ENCODE measurements at regions not wholly inside any gene's neighbourhood (a gene's known extent, or its start where the extent isn't known, plus 50 kb on each side); places are given as distances from the start of the nearest gene placed in this dataset.
"Not testable (repeated sequence)": the region's sequence is repeated elsewhere in the genome, so short reads cannot be mapped to it uniquely, and the experiment has no call there.

- H3K27ac ChIP-seq: no peak overlapping the region
- no peaks in the 10 kb centered on the region for H3K36me3 ChIP-seq (ENCODE audit: insufficient read depth in 1 of 2, low read depth in 1 of 2)
- 85 to 90% (median 87%) methylated on average over 21 of the region's 21 CpGs for WGBS, 3 donors
- no peaks in the 10 kb centered on the region for H3K9me3 ChIP-seq
- H3K4me1 ChIP-seq: no peaks in the 10 kb centered on the region
- no peak overlapping the region for H3K4me3 ChIP-seq
- no peak for TF ChIP-seq CTCF (IDR thresholded peaks at IDR 0.05)
- intact Hi-C loops (cut with DNase I): no loop called here
- no peak for DNase-seq
- H3K27me3 ChIP-seq (ENCODE audit: insufficient read depth in 3 of 3, low read length in 2 of 3): peaks cover 0 to 6% (median 0%) of the 10 kb centered on the region in 3 donors
- ATAC-seq: no peak
Measured at GRCh38 chr22:48402591-48403031, 1425.1 kb downstream of the BRD1 start.

GRCh38 chr22:48401523-48401922 is 1426.2 kb downstream of the BRD1 start:
- H3K4me1 ChIP-seq; DNase-seq; H3K27ac ChIP-seq; ATAC-seq; H3K9me3 ChIP-seq; H3K36me3 ChIP-seq (ENCODE audit: insufficient read depth in 1 of 2, low read depth in 1 of 2); H3K27me3 ChIP-seq (ENCODE audit: insufficient read depth in 3 of 3, low read length in 2 of 3); intact Hi-C loops (cut with DNase I); H3K4me3 ChIP-seq: not testable (repeated sequence)
- WGBS, 3 donors: 83 to 100% (median 95%) methylated on average over 1 of the region's 1 CpG

- DNase-seq (no peak), ATAC-seq (no peak)
- TF ChIP-seq CTCF (IDR thresholded peaks at IDR 0.05): no peak
Measured at GRCh38 chr22:48398181-48398905, 1429.3 kb downstream of the BRD1 start.

GRCh38 chr22:48397531-48398180 is 1430.0 kb downstream of the BRD1 start:
- intact Hi-C loops (cut with DNase I): no loop called here
- no peak for DNase-seq

More at GRCh38 chr22:48398181-48398905, 1429.3 kb downstream of the BRD1 start:
- WGBS, 3 donors: 86 to 88% (median 88%) methylated on average over 11 of the region's 11 CpGs
- no peak overlapping the region for H3K4me3 ChIP-seq
- no peaks in the 10 kb centered on the region for H3K4me1 ChIP-seq
- no peak overlapping the region for H3K27ac ChIP-seq
- intact Hi-C loops (cut with DNase I): no loop called here
- peaks cover 0 to 7% (median 4%) of the 10 kb centered on the region in 3 donors for H3K27me3 ChIP-seq (ENCODE audit: insufficient read depth in 3 of 3, low read length in 2 of 3)
- no peaks in the 10 kb centered on the region for H3K9me3 ChIP-seq
- H3K36me3 ChIP-seq (ENCODE audit: insufficient read depth in 1 of 2, low read depth in 1 of 2): no peaks in the 10 kb centered on the region

More at GRCh38 chr22:48397531-48398180, 1430.0 kb downstream of the BRD1 start:
- Histone ChIP-seq H3K9me3 (no peaks in the 10 kb centered on the region), H3K4me1 (no peaks in the 10 kb centered on the region), H3K27me3 (ENCODE audit: insufficient read depth in 3 of 3, low read length in 2 of 3) (peaks cover 0 to 7% (median 1%) of the 10 kb centered on the region in 3 donors), H3K36me3 (ENCODE audit: insufficient read depth in 1 of 2, low read depth in 1 of 2) (no peaks in the 10 kb centered on the region), H3K4me3 (no peak overlapping the region), H3K27ac (no peak overlapping the region)
- WGBS, 3 donors: 55 to 64% (median 63%) methylated on average over 16 of the region's 16 CpGs
- no peak for TF ChIP-seq CTCF (IDR thresholded peaks at IDR 0.05)
- ATAC-seq: no peak

All from psoas muscle (tissue), 7 donors.